CD4-positive, alpha-beta memory T cell (primary cell): ENCODE measurements at regions not wholly inside any gene's neighbourhood (a gene's known extent, or its start where the extent isn't known, plus 50 kb on each side); places are given as distances from the start of the nearest gene placed in this dataset.

Experiments used
- CTCF ChIA-PET: fragments of 350-600 bp; sonication (Branson Sonifier 250); formaldehyde crosslinking; loops from one replicate; lab custom pipeline; 2021; ENCODE audit warnings: inconsistent platforms; ENCODE audit not compliant: partially characterized antibody; lab: Charles Lee
- POLR2A ChIA-PET: fragments of 350-600 bp; sonication (Branson Sonifier 250); formaldehyde crosslinking; loops from one replicate; lab custom pipeline; 2021; ENCODE audit not compliant: partially characterized antibody; lab: Charles Lee
- DNase-seq, 5 donors: peaks; one replicate each; pipeline versions ENCODE4 v3.0.0 to v3.0.0-alpha.2; 2020 to 2022; ENCODE audit warnings: mixed read lengths in 1 of 5
- H3K27ac ChIP-seq: one replicate; pipeline ENCODE4 v1.7.0; 2013; ENCODE audit warnings: low read depth, low read length
- H3K27me3 ChIP-seq: 2 replicates; pipeline ENCODE4 v1.7.0; 2013; ENCODE audit warnings: mild to moderate bottlenecking, low read length, moderate library complexity; ENCODE audit not compliant: insufficient read depth
- H3K36me3 ChIP-seq: 2 replicates; pipeline ENCODE4 v1.7.0; 2013; ENCODE audit warnings: mild to moderate bottlenecking, low read length, moderate library complexity; ENCODE audit not compliant: insufficient read depth
- H3K4me1 ChIP-seq: 2 replicates; pipeline ENCODE4 v1.7.0; 2013; ENCODE audit warnings: mild to moderate bottlenecking, low read length, moderate library complexity; ENCODE audit not compliant: insufficient read depth
- H3K4me3 ChIP-seq, 2 donors: one replicate each; pipeline ENCODE4 v1.7.0; 2013; ENCODE audit warnings: low read length in 2 of 2, mild to moderate bottlenecking in 1 of 2
- H3K9me3 ChIP-seq, 2 donors: one replicate each; pipeline ENCODE4 v1.7.0; 2013; ENCODE audit warnings: low read length in 2 of 2, control low read depth in 1 of 2; ENCODE audit not compliant: control insufficient read depth in 1 of 2
- H3K27ac Mint-ChIP-seq, 7 donors: one replicate each; pipeline ENCODE4 v1.8.0; 2020 to 2021; ENCODE audit warnings: mixed read lengths in 7 of 7, mild to moderate bottlenecking in 6 of 7, inconsistent platforms in 3 of 7, moderate library complexity in 3 of 7
- H3K27me3 Mint-ChIP-seq, 2 donors: one replicate each; pipeline ENCODE4 v1.8.0; 2020 to 2021; ENCODE audit warnings: mixed read lengths in 2 of 2
- H3K36me3 Mint-ChIP-seq, 2 donors: one replicate each; pipeline ENCODE4 v1.8.0; 2020 to 2021; ENCODE audit warnings: mixed read lengths in 2 of 2, inconsistent platforms in 1 of 2, mild to moderate bottlenecking in 1 of 2
- H3K4me1 Mint-ChIP-seq, 4 donors: one replicate each; pipeline ENCODE4 v1.8.0; 2020 to 2021; ENCODE audit warnings: mixed read lengths in 4 of 4, mild to moderate bottlenecking in 1 of 4
- H3K4me3 Mint-ChIP-seq, 8 donors: one replicate each; pipeline ENCODE4 v1.8.0; 2020 to 2021; ENCODE audit warnings: mixed read lengths in 8 of 8, mild to moderate bottlenecking in 7 of 8, moderate library complexity in 6 of 8, inconsistent platforms in 3 of 8
- H3K9me3 Mint-ChIP-seq, 8 donors: one replicate each; pipeline ENCODE4 v1.8.0; 2020 to 2021; ENCODE audit warnings: mixed read lengths in 8 of 8, mild to moderate bottlenecking in 5 of 8, inconsistent platforms in 3 of 8, moderate library complexity in 1 of 8
- intact Hi-C: fragments of 100-400 bp; cut with micrococcal nuclease; formaldehyde crosslinking; loops from one replicate; pipeline ENCODE4 v1.15.1; 2023

GRCh38 chr12:18966954-18967353 lies 162.6 kb upstream of the PLEKHA5 start:
- ChIA-PET CTCF (no interaction called here), POLR2A (no interaction called here)
- peaks cover 1 to 2% of the 10 kb centered on the region in 2 donors for H3K27me3 Mint-ChIP-seq
- no peak overlapping the region for H3K4me3 ChIP-seq
- H3K4me1 ChIP-seq = no peaks in the 10 kb centered on the region
- no peaks in the 10 kb centered on the region for H3K9me3 ChIP-seq
- no peaks in the 10 kb centered on the region for H3K36me3 Mint-ChIP-seq
- H3K36me3 ChIP-seq = no peaks in the 10 kb centered on the region
- H3K27ac ChIP-seq = no peak overlapping the region
- H3K4me1 Mint-ChIP-seq = no peaks in the 10 kb centered on the region
- H3K4me3 Mint-ChIP-seq = no peak overlapping the region
- no peak overlapping the region for H3K27ac Mint-ChIP-seq
- intact Hi-C loops = no loop called here
- H3K9me3 Mint-ChIP-seq = no peaks in the 10 kb centered on the region
- no peak for DNase-seq
- no peaks in the 10 kb centered on the region for H3K27me3 ChIP-seq

GRCh38 chr12:18967814-18968213 lies 161.7 kb upstream of the PLEKHA5 start:
- Histone ChIP-seq H3K36me3 (no peaks in the 10 kb centered on the region), H3K9me3 (no peaks in the 10 kb centered on the region), H3K4me3 (no peak overlapping the region), H3K4me1 (no peaks in the 10 kb centered on the region), H3K27me3 (no peaks in the 10 kb centered on the region), H3K27ac (no peak overlapping the region)
- H3K36me3 Mint-ChIP-seq = no peaks in the 10 kb centered on the region
- ChIA-PET POLR2A (no interaction called here), CTCF (no interaction called here)
- no peak for DNase-seq
- H3K4me1 Mint-ChIP-seq = no peaks in the 10 kb centered on the region
- intact Hi-C loops = no loop called here
- H3K27ac Mint-ChIP-seq = no peak overlapping the region
- no peak overlapping the region for H3K4me3 Mint-ChIP-seq
- H3K27me3 Mint-ChIP-seq = peaks cover 1 to 5% of the 10 kb centered on the region in 2 donors
- no peaks in the 10 kb centered on the region for H3K9me3 Mint-ChIP-seq

GRCh38 chr12:18969512-18969911 lies 160.0 kb upstream of the PLEKHA5 start:
- Histone ChIP-seq H3K4me1 (no peaks in the 10 kb centered on the region), H3K27me3 (no peaks in the 10 kb centered on the region), H3K36me3 (no peaks in the 10 kb centered on the region), H3K9me3 (no peaks in the 10 kb centered on the region), H3K4me3 (no peak overlapping the region), H3K27ac (no peak overlapping the region)
- intact Hi-C loops = no loop called here
- Mint-ChIP-seq H3K9me3 (no peaks in the 10 kb centered on the region), H3K27ac (no peak overlapping the region), H3K36me3 (no peaks in the 10 kb centered on the region), H3K27me3 (peaks cover 1 to 3% of the 10 kb centered on the region in 2 donors), H3K4me3 (no peak overlapping the region), H3K4me1 (no peaks in the 10 kb centered on the region)
- DNase-seq = no peak
- CTCF ChIA-PET = no interaction called here
- POLR2A ChIA-PET = no interaction called here

GRCh38 chr12:18970603-18971002 lies 158.9 kb upstream of the PLEKHA5 start:
- no peaks in the 10 kb centered on the region for H3K36me3 ChIP-seq
- no peak overlapping the region for H3K4me3 Mint-ChIP-seq
- H3K4me1 Mint-ChIP-seq = no peaks in the 10 kb centered on the region
- ChIA-PET CTCF (no interaction called here), POLR2A (no interaction called here)
- no peaks in the 10 kb centered on the region for H3K27me3 ChIP-seq
- H3K27me3 Mint-ChIP-seq = peaks cover 1 to 3% of the 10 kb centered on the region in 2 donors
- no peaks in the 10 kb centered on the region for H3K9me3 ChIP-seq
- intact Hi-C loops = no loop called here
- no peaks in the 10 kb centered on the region for H3K36me3 Mint-ChIP-seq
- no peak overlapping the region for H3K27ac ChIP-seq
- no peak overlapping the region for H3K4me3 ChIP-seq
- H3K27ac Mint-ChIP-seq = no peak overlapping the region
- H3K9me3 Mint-ChIP-seq = no peaks in the 10 kb centered on the region
- no peaks in the 10 kb centered on the region for H3K4me1 ChIP-seq
- DNase-seq = no peak

GRCh38 chr12:18971932-18972331 lies 157.6 kb upstream of the PLEKHA5 start:
- ChIA-PET CTCF (no interaction called here), POLR2A (no interaction called here)
- no peak overlapping the region for H3K27ac ChIP-seq
- H3K4me3 Mint-ChIP-seq = no peak overlapping the region
- no peaks in the 10 kb centered on the region for H3K4me1 ChIP-seq
- H3K36me3 Mint-ChIP-seq = no peaks in the 10 kb centered on the region
- no peaks in the 10 kb centered on the region for H3K4me1 Mint-ChIP-seq
- no peak for DNase-seq
- no peaks in the 10 kb centered on the region for H3K9me3 ChIP-seq
- H3K27ac Mint-ChIP-seq = no peak overlapping the region
- peaks cover 0 to 5% (median 0%) of the 10 kb centered on the region in 8 donors for H3K9me3 Mint-ChIP-seq
- H3K4me3 ChIP-seq = no peak overlapping the region
- H3K27me3 ChIP-seq = no peaks in the 10 kb centered on the region
- H3K36me3 ChIP-seq = no peaks in the 10 kb centered on the region
- intact Hi-C loops = no loop called here
- H3K27me3 Mint-ChIP-seq = peaks cover 0 to 3% of the 10 kb centered on the region in 2 donors

- peaks cover 3% of the 10 kb centered on the region for H3K27me3 ChIP-seq
- no peak overlapping the region for H3K4me3 Mint-ChIP-seq
- intact Hi-C loops = no loop called here
- H3K9me3 ChIP-seq = no peaks in the 10 kb centered on the region
- no peak for DNase-seq
- H3K4me3 ChIP-seq = no peak overlapping the region
- H3K4me1 ChIP-seq = no peaks in the 10 kb centered on the region
- peaks cover 2 to 11% (median 4%) of the 10 kb centered on the region in 8 donors for H3K9me3 Mint-ChIP-seq
- ChIA-PET CTCF (no interaction called here), POLR2A (no interaction called here)
- no peaks in the 10 kb centered on the region for H3K36me3 Mint-ChIP-seq
- no peaks in the 10 kb centered on the region for H3K4me1 Mint-ChIP-seq
- no peak overlapping the region for H3K27ac ChIP-seq
- H3K27ac Mint-ChIP-seq = no peak overlapping the region
- H3K36me3 ChIP-seq = no peaks in the 10 kb centered on the region
- peaks cover 2 to 3% of the 10 kb centered on the region in 2 donors for H3K27me3 Mint-ChIP-seq
Observed at GRCh38 chr12:18975933-18976332, 153.6 kb upstream of the PLEKHA5 start.

GRCh38 chr12:18979401-18980126 lies 150.0 kb upstream of the PLEKHA5 start:
- Mint-ChIP-seq H3K4me1 (no peaks in the 10 kb centered on the region), H3K27me3 (peaks cover 0 to 2% of the 10 kb centered on the region in 2 donors), H3K9me3 (peaks cover 2 to 17% (median 4%) of the 10 kb centered on the region in 8 donors), H3K27ac (no peak overlapping the region), H3K4me3 (peak overlapping the region in 1 of 8 donors; percentile 34), H3K36me3 (no peaks in the 10 kb centered on the region)
- peaks cover 3% of the 10 kb centered on the region for H3K27me3 ChIP-seq
- no peaks in the 10 kb centered on the region for H3K4me1 ChIP-seq
- H3K4me3 ChIP-seq = no peak overlapping the region
- no peak overlapping the region for H3K27ac ChIP-seq
- no peaks in the 10 kb centered on the region for H3K9me3 ChIP-seq
- POLR2A ChIA-PET = no interaction called here
- CTCF ChIA-PET = no interaction called here
- intact Hi-C loops = no loop called here
- no peaks in the 10 kb centered on the region for H3K36me3 ChIP-seq
- no peak for DNase-seq
